ENCODE measurements at regions not wholly inside any gene's neighbourhood (a gene's known extent, or its start where the extent isn't known, plus 50 kb on each side); places are given as distances from the start of the nearest gene placed in this dataset.

DNA sequence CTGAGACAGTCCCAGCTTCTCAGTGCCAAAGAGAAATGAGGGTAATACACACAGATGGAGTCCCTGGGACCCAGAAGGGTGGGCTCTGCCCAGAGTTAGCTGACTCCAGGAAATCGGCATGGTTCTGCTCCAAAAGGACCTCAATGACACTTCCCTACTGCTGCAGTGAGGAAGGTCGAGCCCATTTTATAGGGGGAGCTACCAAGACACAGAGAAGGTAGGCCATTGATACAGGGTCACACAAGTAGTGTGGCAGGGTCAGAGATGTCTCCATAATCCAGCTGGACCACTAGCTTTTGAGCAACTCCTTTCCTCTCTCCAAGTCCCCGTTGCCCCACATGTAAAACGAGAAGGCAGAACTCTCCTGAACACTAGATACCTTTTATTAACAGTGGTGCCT, 276.9 kb downstream of the MYCN start:
- TF ChIP-seq, protein P1, sequence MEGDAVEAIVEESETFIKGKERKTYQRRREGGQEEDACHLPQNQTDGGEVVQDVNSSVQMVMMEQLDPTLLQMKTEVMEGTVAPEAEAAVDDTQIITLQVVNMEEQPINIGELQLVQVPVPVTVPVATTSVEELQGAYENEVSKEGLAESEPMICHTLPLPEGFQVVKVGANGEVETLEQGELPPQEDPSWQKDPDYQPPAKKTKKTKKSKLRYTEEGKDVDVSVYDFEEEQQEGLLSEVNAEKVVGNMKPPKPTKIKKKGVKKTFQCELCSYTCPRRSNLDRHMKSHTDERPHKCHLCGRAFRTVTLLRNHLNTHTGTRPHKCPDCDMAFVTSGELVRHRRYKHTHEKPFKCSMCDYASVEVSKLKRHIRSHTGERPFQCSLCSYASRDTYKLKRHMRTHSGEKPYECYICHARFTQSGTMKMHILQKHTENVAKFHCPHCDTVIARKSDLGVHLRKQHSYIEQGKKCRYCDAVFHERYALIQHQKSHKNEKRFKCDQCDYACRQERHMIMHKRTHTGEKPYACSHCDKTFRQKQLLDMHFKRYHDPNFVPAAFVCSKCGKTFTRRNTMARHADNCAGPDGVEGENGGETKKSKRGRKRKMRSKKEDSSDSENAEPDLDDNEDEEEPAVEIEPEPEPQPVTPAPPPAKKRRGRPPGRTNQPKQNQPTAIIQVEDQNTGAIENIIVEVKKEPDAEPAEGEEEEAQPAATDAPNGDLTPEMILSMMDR (IDR thresholded peaks at IDR 0.05): no peak
- TF ChIP-seq POLR2AphosphoS5 (IDR thresholded peaks at IDR 0.05): no peak
